ENCODE measurements at regions not wholly inside any gene's neighbourhood (a gene's known extent, or its start where the extent isn't known, plus 50 kb on each side); places are given as distances from the start of the nearest gene placed in this dataset.

DNA sequence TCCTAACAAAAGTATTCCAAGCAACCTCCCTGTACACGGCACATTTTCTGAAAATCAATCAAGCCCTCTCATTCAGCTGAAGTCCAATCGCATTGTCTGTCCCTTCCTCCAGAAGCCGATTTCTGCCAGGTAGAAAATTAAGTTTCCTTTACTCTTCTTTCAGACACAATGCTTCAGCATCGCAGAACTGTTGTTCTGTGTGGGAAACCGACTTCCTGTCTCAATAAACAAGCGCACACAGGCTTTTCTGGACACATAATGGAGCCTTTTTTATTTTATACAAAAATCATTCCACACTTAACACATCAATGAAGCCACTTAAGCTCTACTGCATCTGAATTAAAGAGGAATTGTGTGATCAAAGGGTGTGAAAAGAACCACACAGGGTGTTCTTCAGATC lies 75.6 kb downstream of the BLID start:
- H3F3A ChIP-seq (ENCODE audit: insufficient read depth, low read length): no peaks in the 10 kb centered on the region
- no peaks in the 10 kb centered on the region for H4K20me1 ChIP-seq (ENCODE audit: insufficient read depth, low read length)
- H3K36me3 ChIP-seq (replicated peaks; ENCODE audit: insufficient read depth, low read length): no peaks in the 10 kb centered on the region
- no peak for DNase-seq
- no peak overlapping the region for H3K27ac ChIP-seq (ENCODE audit: low read length)
- no peaks in the 10 kb centered on the region for H3K9me2 ChIP-seq (replicated peaks; ENCODE audit: insufficient read depth, low read length)
- TF ChIP-seq EZH2 (optimal IDR thresholded peaks at IDR 0.05; ENCODE audit: low read depth, low read length): no peak
- no peak for TF ChIP-seq EZH2phosphoT487 (IDR thresholded peaks at IDR 0.05; ENCODE audit: low read length)
- TF ChIP-seq, protein P1, sequence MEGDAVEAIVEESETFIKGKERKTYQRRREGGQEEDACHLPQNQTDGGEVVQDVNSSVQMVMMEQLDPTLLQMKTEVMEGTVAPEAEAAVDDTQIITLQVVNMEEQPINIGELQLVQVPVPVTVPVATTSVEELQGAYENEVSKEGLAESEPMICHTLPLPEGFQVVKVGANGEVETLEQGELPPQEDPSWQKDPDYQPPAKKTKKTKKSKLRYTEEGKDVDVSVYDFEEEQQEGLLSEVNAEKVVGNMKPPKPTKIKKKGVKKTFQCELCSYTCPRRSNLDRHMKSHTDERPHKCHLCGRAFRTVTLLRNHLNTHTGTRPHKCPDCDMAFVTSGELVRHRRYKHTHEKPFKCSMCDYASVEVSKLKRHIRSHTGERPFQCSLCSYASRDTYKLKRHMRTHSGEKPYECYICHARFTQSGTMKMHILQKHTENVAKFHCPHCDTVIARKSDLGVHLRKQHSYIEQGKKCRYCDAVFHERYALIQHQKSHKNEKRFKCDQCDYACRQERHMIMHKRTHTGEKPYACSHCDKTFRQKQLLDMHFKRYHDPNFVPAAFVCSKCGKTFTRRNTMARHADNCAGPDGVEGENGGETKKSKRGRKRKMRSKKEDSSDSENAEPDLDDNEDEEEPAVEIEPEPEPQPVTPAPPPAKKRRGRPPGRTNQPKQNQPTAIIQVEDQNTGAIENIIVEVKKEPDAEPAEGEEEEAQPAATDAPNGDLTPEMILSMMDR (IDR thresholded peaks at IDR 0.05; ENCODE audit: low read length): no peak
- no peaks in the 10 kb centered on the region for H3K79me2 ChIP-seq (ENCODE audit: low read length)
- H3K4me2 ChIP-seq (ENCODE audit: low read depth, low read length): no peak overlapping the region
- no peaks in the 10 kb centered on the region for H3K9me3 ChIP-seq (replicated peaks; ENCODE audit: insufficient read depth, low read length)
- no peak overlapping the region for H3K4me3 ChIP-seq (ENCODE audit: low read length)
- H3K9ac ChIP-seq (ENCODE audit: low read length): no peak overlapping the region
- no peaks in the 10 kb centered on the region for H3K27me3 ChIP-seq (replicated peaks; ENCODE audit: insufficient read depth, low read length)
- H2AFZ ChIP-seq (ENCODE audit: low read length): no peak overlapping the region
- H3K4me1 ChIP-seq (ENCODE audit: low read length): no peaks in the 10 kb centered on the region

DNA sequence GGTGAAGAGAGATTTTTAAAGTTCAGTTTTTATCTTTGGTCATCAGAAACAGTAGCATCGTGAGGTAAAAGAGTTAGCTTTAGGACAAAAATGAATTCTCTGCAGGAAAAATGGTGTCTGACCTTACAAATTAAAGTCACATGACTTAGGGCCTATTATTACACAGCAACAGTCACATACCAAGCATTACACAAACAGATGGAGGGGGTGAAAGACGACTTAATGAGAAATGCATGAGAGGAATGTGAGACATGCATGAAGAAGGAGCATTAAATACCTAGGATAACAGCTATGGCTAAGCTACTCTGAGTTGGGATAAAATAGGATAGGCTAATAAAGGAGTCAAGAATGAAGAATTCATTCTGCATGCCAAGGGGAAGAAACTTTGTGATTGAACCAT lies 77.5 kb downstream of the BLID start:
- Histone ChIP-seq H2AFZ (ENCODE audit: low read length) (no peak overlapping the region), H3K9ac (ENCODE audit: low read length) (no peak overlapping the region), H3K4me1 (ENCODE audit: low read length) (no peaks in the 10 kb centered on the region), H3K79me2 (ENCODE audit: low read length) (no peaks in the 10 kb centered on the region), H3F3A (ENCODE audit: insufficient read depth, low read length) (no peaks in the 10 kb centered on the region), H3K27ac (ENCODE audit: low read length) (no peak overlapping the region), H3K36me3 (replicated peaks; ENCODE audit: insufficient read depth, low read length) (no peaks in the 10 kb centered on the region), H3K9me2 (replicated peaks; ENCODE audit: insufficient read depth, low read length) (no peaks in the 10 kb centered on the region), H3K4me2 (ENCODE audit: low read depth, low read length) (no peak overlapping the region), H3K4me3 (ENCODE audit: low read length) (no peak overlapping the region), H3K27me3 (replicated peaks; ENCODE audit: insufficient read depth, low read length) (no peaks in the 10 kb centered on the region), H4K20me1 (ENCODE audit: insufficient read depth, low read length) (no peaks in the 10 kb centered on the region), H3K9me3 (replicated peaks; ENCODE audit: insufficient read depth, low read length) (no peaks in the 10 kb centered on the region)
- DNase-seq: no peak
- TF ChIP-seq, protein P1 (IDR thresholded peaks at IDR 0.05; ENCODE audit: low read length): no peak
- TF ChIP-seq EZH2phosphoT487 (IDR thresholded peaks at IDR 0.05; ENCODE audit: low read length) (no peak), EZH2 (optimal IDR thresholded peaks at IDR 0.05; ENCODE audit: low read depth, low read length) (no peak)

DNA sequence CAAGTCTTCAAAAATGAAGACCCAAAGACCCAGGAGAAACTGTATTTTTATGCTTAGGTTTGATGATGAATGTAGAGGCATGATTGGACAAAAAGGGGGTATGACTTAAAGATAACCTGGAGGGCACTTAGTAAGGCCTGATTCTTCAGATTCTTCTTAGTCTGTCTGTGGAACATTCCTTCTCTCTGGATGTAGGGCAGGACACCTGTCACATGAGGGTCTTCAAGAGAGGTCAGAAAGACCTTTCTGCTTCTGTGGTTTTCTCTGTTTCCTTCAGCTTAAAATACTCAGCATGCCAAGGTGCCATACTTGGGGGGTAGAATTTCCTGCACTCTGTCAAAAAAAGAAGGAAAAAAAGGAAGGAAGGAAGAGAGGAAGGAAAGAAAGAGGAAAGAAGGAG lies 78.1 kb downstream of the BLID start:
- H4K20me1 ChIP-seq (ENCODE audit: insufficient read depth, low read length): no peaks in the 10 kb centered on the region
- H2AFZ ChIP-seq (ENCODE audit: low read length): no peak overlapping the region
- no peak overlapping the region for H3K27ac ChIP-seq (ENCODE audit: low read length)
- no peaks in the 10 kb centered on the region for H3K27me3 ChIP-seq (replicated peaks; ENCODE audit: insufficient read depth, low read length)
- no peak overlapping the region for H3K4me2 ChIP-seq (ENCODE audit: low read depth, low read length)
- H3F3A ChIP-seq (ENCODE audit: insufficient read depth, low read length): no peaks in the 10 kb centered on the region
- no peaks in the 10 kb centered on the region for H3K9me3 ChIP-seq (replicated peaks; ENCODE audit: insufficient read depth, low read length)
- no peaks in the 10 kb centered on the region for H3K4me1 ChIP-seq (ENCODE audit: low read length)
- H3K79me2 ChIP-seq (ENCODE audit: low read length): no peaks in the 10 kb centered on the region
- TF ChIP-seq EZH2 (optimal IDR thresholded peaks at IDR 0.05; ENCODE audit: low read depth, low read length) (no peak), EZH2phosphoT487 (IDR thresholded peaks at IDR 0.05; ENCODE audit: low read length) (no peak)
- TF ChIP-seq, protein P1 (IDR thresholded peaks at IDR 0.05; ENCODE audit: low read length): no peak
- no peak overlapping the region for H3K9ac ChIP-seq (ENCODE audit: low read length)
- no peak for DNase-seq
- H3K9me2 ChIP-seq (replicated peaks; ENCODE audit: insufficient read depth, low read length): no peaks in the 10 kb centered on the region
- H3K4me3 ChIP-seq (ENCODE audit: low read length): no peak overlapping the region
- no peaks in the 10 kb centered on the region for H3K36me3 ChIP-seq (replicated peaks; ENCODE audit: insufficient read depth, low read length)
